Thyroid gland (tissue), 4 donors: ENCODE measurements at regions not wholly inside any gene's neighbourhood (a gene's known extent, or its start where the extent isn't known, plus 50 kb on each side); places are given as distances from the start of the nearest gene placed in this dataset.

Experiments used
- CTCF ChIP-seq, 6 experiments: fragments of 200-600 bp in 3 of 6; fragments of 450-650 bp in 3 of 6; sonication (generic) in 3 of 6; IDR thresholded peaks; one replicate each; pipeline ENCODE4 v1.5.1; 2016 to 2019; ENCODE audit warnings: antibody characterized with exemption in 6 of 6, mild to moderate bottlenecking in 2 of 6, inconsistent platforms in 1 of 6, moderate library complexity in 1 of 6
- POLR2A ChIP-seq, 2 donors: fragments of 450-650 bp; IDR thresholded peaks; one replicate each; pipeline ENCODE4 v1.6.1; 2017; ENCODE audit warnings: antibody characterized with exemption in 2 of 2, mild to moderate bottlenecking in 2 of 2, moderate library complexity in 1 of 2

- TF ChIP-seq CTCF (IDR thresholded peaks at IDR 0.05) (no peak), POLR2A (IDR thresholded peaks at IDR 0.05) (no peak)
These were observed 50.6 kb upstream of the TMEM244 start for GRCh38 chr6:129911732-129912131.
